Endothelial cell of umbilical vein (primary cell): ENCODE measurements at regions not wholly inside any gene's neighbourhood (a gene's known extent, or its start where the extent isn't known, plus 50 kb on each side); places are given as distances from the start of the nearest gene placed in this dataset.

Source experiments
- BruUV-seq: library from RNA; stranded (reverse); fragments of 400-500 nt; replicated peaks from 2 replicates; lab custom pipeline; 2021; lab: Mats Ljungman, UMichigan
- CTCF ChIA-PET: fragments of 300-600, 350-600 bp; sonication (Branson Sonifier 250); formaldehyde crosslinking; loops from one replicate; lab custom pipeline; 2021; ENCODE audit warnings: antibody characterized with exemption, inconsistent platforms; lab: Charles Lee
- POLR2A ChIA-PET: fragments of 300-600, 350-600 bp; sonication (Branson Sonifier 250); formaldehyde crosslinking; loops from one replicate; lab custom pipeline; 2021; ENCODE audit warnings: antibody characterized with exemption, inconsistent platforms; lab: Charles Lee
- DNase-seq: peaks from one replicate; pipeline ENCODE4 v3.0.0-alpha.2; 2011; ENCODE audit warnings: low read depth, low spot score
- FAIRE-seq: peaks from 2 replicates; lab custom pipeline; 2011; peaks lifted over from hg19 to GRCh38; lab: Jason Lieb, UNC
- H2AFZ ChIP-seq: 2 replicates; pipeline ENCODE4 v1.6.0; 2012; ENCODE audit warnings: low read depth, low read length, control low read depth, inconsistent platforms
- H3K27ac ChIP-seq: 2 replicates; pipeline ENCODE4 v1.5.1; 2011; ENCODE audit warnings: low read depth, mild to moderate bottlenecking, control low read depth, low read length, moderate library complexity; ENCODE audit not compliant: insufficient read depth
- H3K27me3 ChIP-seq, 2 experiments: 2 replicates each; pipeline versions ENCODE4 v1.6.0 to v1.6.1; 2011; ENCODE audit warnings: low read length in 2 of 2, mixed read lengths in 1 of 2; ENCODE audit not compliant: control insufficient read depth in 2 of 2, insufficient read depth in 2 of 2
- H3K36me3 ChIP-seq, 2 experiments: 2 replicates in 1 of 2; 3 replicates in 1 of 2; pipeline ENCODE4 v1.5.1; 2011; ENCODE audit warnings: low read length in 2 of 2, mild to moderate bottlenecking in 1 of 2, moderate library complexity in 1 of 2; ENCODE audit not compliant: control insufficient read depth in 2 of 2, insufficient read depth in 2 of 2; ENCODE audit errors: extremely low read depth in 1 of 2
- H3K4me1 ChIP-seq: 3 replicates; pipeline ENCODE4 v1.5.1; 2011; ENCODE audit warnings: mild to moderate bottlenecking, low read length; ENCODE audit not compliant: control insufficient read depth, insufficient read depth; ENCODE audit errors: extremely low read depth
- H3K4me2 ChIP-seq: 2 replicates; pipeline ENCODE4 v1.6.1; 2011; ENCODE audit warnings: low read length, control low read depth, mixed read lengths; ENCODE audit not compliant: insufficient read depth
- H3K4me3 ChIP-seq, 3 experiments: fragments of 200-600 bp in 1 of 3; sonication (generic), shearing (Covaris generic) in 1 of 3; replicated peaks in 1 of 3; 2 replicates each; pipeline ENCODE4 v1.5.1; 2011 to 2016; ENCODE audit warnings: control low read depth in 3 of 3, low read length in 3 of 3, mild to moderate bottlenecking in 2 of 3, inconsistent platforms in 1 of 3, low read depth in 1 of 3, moderate library complexity in 1 of 3; ENCODE audit not compliant: insufficient read depth in 1 of 3
- H3K79me2 ChIP-seq: 2 replicates; pipeline ENCODE4 v1.6.0; 2012; ENCODE audit warnings: low read length, inconsistent platforms; ENCODE audit not compliant: control insufficient read depth, insufficient read depth
- H3K9ac ChIP-seq: replicated peaks from 2 replicates; pipeline ENCODE3; 2011; ENCODE audit warnings: low read length, control low read depth; ENCODE audit not compliant: insufficient read depth; ENCODE audit errors: extremely low read depth
- H3K9me1 ChIP-seq: replicated peaks from 3 replicates; pipeline ENCODE4 v1.6.0; 2011; ENCODE audit warnings: mild to moderate bottlenecking, low read length; ENCODE audit not compliant: control insufficient read depth, insufficient read depth; ENCODE audit errors: extremely low read depth
- H3K9me3 ChIP-seq: replicated peaks from 2 replicates; pipeline ENCODE4 v1.5.1; 2012; ENCODE audit warnings: low read length, inconsistent platforms; ENCODE audit not compliant: control insufficient read depth, insufficient read depth
- H4K20me1 ChIP-seq: replicated peaks from 2 replicates; pipeline ENCODE3; 2011; ENCODE audit warnings: mild to moderate bottlenecking, low read length; ENCODE audit not compliant: control insufficient read depth, insufficient read depth; ENCODE audit errors: extremely low read depth
- EZH2 ChIP-seq: IDR thresholded peaks from 2 replicates; pipeline ENCODE4 v1.6.1; 2012; ENCODE audit warnings: borderline replicate concordance, low read depth, mild to moderate bottlenecking, moderate library complexity, low read length, inconsistent platforms; ENCODE audit not compliant: severe bottlenecking
- FOS ChIP-seq: IDR thresholded peaks from 2 replicates; pipeline ENCODE4 v1.6.1; 2011; ENCODE audit warnings: mild to moderate bottlenecking, low read length, moderate library complexity, borderline replicate concordance; ENCODE audit not compliant: insufficient read depth
- GATA2 ChIP-seq: IDR thresholded peaks from 2 replicates; pipeline ENCODE4 v1.7.0; 2011; ENCODE audit warnings: low read depth, mild to moderate bottlenecking, moderate library complexity, mixed read lengths, low read length; ENCODE audit not compliant: insufficient read length, insufficient read depth
- JUN ChIP-seq: IDR thresholded peaks from 2 replicates; pipeline ENCODE4 v1.6.1; 2011; ENCODE audit warnings: borderline replicate concordance, low read depth; ENCODE audit not compliant: insufficient read length, insufficient read depth
- MYC ChIP-seq: IDR thresholded peaks from one replicate; pipeline ENCODE4 v1.6.1; 2011; ENCODE audit warnings: mild to moderate bottlenecking, low read depth, low read length
- POLR2A ChIP-seq: IDR thresholded peaks from 2 replicates; pipeline ENCODE4 v1.6.1; 2012; ENCODE audit warnings: low read depth, mild to moderate bottlenecking, control low read depth, low read length
- POLR2AphosphoS5 ChIP-seq: IDR thresholded peaks from 2 replicates; pipeline ENCODE4 v1.6.1; 2012; ENCODE audit warnings: low read depth, mild to moderate bottlenecking, control low read depth, low read length, moderate library complexity; ENCODE audit not compliant: insufficient read depth
- dilution Hi-C: fragments of 300-500 bp; cut with MboI; formaldehyde crosslinking; loops from one replicate; pipeline ENCODE4 v1.15.0; 2019; ENCODE audit warnings: low sequenced_read_pairs; ENCODE audit not compliant: extremely low pct_ligation_motif_present
- intact Hi-C: fragments of 100-400 bp; cut with micrococcal nuclease; formaldehyde crosslinking; loops from one replicate; pipeline ENCODE4 v1.10.0; 2022
- TF ChIP-seq, protein P1 (sequence below): IDR thresholded peaks from 2 replicates; pipeline ENCODE4 v1.6.1; 2011; ENCODE audit not compliant: insufficient read depth, insufficient read length
- TF ChIP-seq, protein P2 (sequence below), 2 donors: IDR thresholded peaks; 1 replicate in 1 of 2; 2 replicates in 1 of 2; pipeline ENCODE4 v1.5.1; 2011; ENCODE audit warnings: low read length in 2 of 2, mild to moderate bottlenecking in 2 of 2, moderate library complexity in 2 of 2, control low read depth in 1 of 2, inconsistent platforms in 1 of 2, low read depth in 1 of 2; ENCODE audit not compliant: insufficient read depth in 1 of 2; ENCODE audit errors: extremely low read depth in 1 of 2

DNA sequence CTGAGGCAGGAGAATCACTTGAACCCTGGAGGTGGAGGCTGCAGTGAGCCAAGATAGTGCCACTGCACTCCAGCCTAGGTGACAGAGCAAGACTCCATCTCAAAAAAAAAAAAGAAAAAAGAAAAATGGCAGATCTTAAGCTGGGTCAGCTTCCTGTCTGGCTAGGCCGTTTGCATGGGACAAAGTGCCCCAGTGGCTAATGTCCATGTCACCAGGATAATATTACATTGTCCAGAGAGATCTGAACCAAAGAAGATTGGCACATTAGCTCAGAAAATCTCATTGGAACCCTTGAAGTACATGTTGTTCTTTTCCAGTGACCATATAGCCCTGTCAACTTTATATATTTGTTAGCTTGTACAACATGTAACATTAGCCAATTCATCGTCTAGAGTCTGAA is 59.2 kb upstream of the DAB2IP start:
- no peak overlapping the region for H3K4me3 ChIP-seq
- POLR2A ChIA-PET, result no interaction called here
- CTCF ChIA-PET, result no interaction called here
- intact Hi-C loops, result no loop called here
- no peaks in the 10 kb centered on the region for H3K36me3 ChIP-seq
- H3K9me1 ChIP-seq, result no peaks in the 10 kb centered on the region
- H2AFZ ChIP-seq, result no peak overlapping the region
- dilution Hi-C loops, result no loop called here
- no peak overlapping the region for H3K27ac ChIP-seq
- H3K9ac ChIP-seq, result no peak overlapping the region
- TF ChIP-seq MYC (no peak), JUN (no peak), FOS (no peak), GATA2 (no peak), POLR2AphosphoS5 (no peak), EZH2 (no peak), POLR2A (no peak)
- TF ChIP-seq, protein P1, sequence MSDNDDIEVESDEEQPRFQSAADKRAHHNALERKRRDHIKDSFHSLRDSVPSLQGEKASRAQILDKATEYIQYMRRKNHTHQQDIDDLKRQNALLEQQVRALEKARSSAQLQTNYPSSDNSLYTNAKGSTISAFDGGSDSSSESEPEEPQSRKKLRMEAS, result no peak
- TF ChIP-seq, protein P2, sequence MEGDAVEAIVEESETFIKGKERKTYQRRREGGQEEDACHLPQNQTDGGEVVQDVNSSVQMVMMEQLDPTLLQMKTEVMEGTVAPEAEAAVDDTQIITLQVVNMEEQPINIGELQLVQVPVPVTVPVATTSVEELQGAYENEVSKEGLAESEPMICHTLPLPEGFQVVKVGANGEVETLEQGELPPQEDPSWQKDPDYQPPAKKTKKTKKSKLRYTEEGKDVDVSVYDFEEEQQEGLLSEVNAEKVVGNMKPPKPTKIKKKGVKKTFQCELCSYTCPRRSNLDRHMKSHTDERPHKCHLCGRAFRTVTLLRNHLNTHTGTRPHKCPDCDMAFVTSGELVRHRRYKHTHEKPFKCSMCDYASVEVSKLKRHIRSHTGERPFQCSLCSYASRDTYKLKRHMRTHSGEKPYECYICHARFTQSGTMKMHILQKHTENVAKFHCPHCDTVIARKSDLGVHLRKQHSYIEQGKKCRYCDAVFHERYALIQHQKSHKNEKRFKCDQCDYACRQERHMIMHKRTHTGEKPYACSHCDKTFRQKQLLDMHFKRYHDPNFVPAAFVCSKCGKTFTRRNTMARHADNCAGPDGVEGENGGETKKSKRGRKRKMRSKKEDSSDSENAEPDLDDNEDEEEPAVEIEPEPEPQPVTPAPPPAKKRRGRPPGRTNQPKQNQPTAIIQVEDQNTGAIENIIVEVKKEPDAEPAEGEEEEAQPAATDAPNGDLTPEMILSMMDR (IDR thresholded peaks at IDR 0.05; ENCODE audit: extremely low read depth in 1 of 2, insufficient read depth in 1 of 2, low read depth in 1 of 2, low read length in 2 of 2), result no peak
- H4K20me1 ChIP-seq, result no peaks in the 10 kb centered on the region
- peaks cover 7 to 17% of the 10 kb centered on the region in 2 experiments for H3K27me3 ChIP-seq
- H3K4me2 ChIP-seq, result no peak overlapping the region
- no peak for FAIRE-seq
- DNase-seq, result no peak
- H3K79me2 ChIP-seq, result no peaks in the 10 kb centered on the region
- no TSS peak for BruUV-seq
- H3K9me3 ChIP-seq, result no peaks in the 10 kb centered on the region
- no peaks in the 10 kb centered on the region for H3K4me1 ChIP-seq
